Kidney glomerular epithelial cell (primary cell): ENCODE measurements at regions not wholly inside any gene's neighbourhood (a gene's known extent, or its start where the extent isn't known, plus 50 kb on each side); places are given as distances from the start of the nearest gene placed in this dataset.
A peak's percentile ranks its signal among the peaks of the same experiment; 100 is the strongest.

Experiments used
- DNase-seq: peaks from one replicate; lab custom pipeline; 2025; lab: John Stamatoyannopoulos, UW

DNA sequence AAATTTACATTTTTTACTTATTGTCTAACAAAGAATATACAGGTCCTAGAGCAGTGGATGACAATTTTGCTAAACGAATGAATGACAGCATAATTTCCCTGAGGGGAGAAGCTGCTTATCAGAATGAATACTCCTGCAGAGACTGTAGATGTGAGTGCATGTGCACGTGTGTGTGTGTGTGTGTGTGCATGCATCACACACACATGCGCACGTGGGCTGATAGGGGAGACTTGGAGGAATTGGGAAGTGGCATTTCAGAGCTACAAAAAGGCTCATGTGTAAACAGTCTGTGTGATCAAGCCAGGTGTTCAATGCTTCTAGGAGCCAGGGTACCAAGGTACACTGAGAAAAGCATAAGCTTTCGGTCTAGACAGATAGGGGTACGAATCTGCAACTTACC lies 93.5 kb upstream of the SASH1 start:
- DNase-seq = no peak

DNA sequence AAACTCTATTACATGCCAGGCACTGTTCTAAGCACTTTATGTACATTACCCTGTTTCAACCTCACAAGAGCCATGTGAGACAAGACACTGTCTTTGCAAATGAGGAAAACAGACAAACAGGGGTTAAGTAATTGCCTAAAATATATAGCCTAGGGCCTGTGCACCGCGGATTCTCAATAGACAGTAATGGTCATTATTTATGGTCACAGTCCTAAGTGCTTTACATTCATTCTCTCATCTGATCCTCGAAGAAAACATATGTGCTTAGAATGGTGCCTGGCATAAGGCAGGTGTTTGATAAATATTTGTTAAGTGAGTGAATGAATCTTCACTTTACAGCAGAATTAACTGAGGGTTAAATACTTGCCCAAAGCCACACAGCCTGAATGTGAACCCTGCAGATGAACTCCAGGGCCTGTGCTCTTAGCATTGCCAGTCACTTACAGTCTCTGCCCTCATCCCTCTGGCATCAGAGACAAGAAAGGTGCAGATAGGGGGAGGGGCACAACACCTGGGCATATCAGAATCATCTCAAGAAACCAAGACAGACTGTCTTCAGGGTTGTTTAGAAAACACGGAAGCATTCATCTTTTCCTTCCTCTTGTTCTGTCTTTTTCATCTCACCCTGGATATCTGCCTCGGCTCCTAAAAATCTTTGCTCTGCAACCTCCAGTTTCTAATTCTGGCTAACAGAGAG lies 92.8 kb upstream of the SASH1 start:
- no peak for DNase-seq

DNA sequence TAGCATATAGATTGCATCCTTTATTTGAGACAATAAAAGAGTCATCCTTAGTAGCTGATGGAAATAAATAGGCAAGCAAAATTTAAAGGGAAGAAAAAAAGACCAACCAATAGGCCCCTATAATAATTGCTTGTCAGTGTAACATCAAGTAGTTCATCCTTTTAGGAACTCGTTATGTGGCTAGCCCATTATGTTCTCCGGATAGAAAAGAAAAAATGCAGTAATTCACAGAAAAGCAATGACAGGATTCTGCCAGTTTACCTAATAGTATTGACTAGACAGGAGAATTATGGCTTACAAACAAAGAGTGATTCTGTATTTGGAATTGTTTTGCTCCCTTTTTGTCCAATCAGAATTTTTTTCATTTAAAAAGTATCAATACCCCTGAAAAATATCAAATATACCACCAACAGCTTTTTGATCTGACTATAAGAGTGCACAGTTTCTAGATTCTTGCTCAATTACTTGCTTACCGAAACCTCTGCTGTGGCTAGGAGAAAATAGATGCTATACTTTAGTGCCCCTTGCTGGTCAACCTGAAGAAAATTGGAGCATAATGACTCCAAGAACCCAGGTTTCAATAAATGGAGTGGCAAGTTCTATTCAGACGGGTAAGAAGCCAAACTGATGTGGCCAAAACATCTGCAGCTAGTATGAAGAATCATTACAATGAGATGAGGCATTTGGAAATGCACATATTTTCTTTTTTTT lies 91.5 kb upstream of the SASH1 start:
- DNase-seq = peak; percentile 58

DNA sequence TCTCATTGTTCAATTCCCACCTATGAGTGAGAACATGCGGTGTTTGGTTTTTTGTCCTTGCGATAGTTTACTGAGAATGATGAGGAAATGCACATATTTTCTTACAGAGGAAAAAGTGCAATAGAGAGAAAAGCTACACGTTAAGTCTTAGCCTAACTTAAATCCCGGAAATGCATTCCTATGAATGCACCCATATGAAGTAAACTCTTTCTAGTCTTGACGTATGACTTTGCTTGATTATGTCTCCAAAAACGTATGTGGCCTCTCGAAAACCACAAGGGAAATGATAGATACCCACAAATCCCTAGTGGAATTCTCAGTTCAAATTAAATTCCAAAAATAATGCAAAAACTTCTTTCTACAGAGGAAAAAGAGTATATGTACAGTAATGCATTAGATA lies 90.7 kb upstream of the SASH1 start:
- no peak for DNase-seq

DNA sequence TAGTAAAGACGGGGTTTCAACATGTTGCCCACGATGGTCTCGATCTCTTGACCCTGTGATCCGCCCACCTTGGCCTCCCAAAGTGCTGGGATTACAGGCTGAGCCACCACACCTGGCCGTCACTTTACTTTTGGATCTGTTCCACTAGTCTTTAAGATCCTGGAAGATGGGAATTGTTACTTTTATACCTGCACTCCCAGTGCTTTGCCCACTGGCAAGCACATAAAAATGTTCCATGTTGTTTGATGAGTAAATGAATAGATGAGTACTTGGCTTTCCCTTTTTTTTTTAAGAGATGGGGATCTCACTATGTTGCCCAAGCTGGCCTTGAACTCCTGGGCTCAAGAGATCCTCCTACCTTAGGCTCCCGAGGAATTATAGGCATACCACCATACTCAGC lies 84.8 kb upstream of the SASH1 start:
- no peak for DNase-seq

DNA sequence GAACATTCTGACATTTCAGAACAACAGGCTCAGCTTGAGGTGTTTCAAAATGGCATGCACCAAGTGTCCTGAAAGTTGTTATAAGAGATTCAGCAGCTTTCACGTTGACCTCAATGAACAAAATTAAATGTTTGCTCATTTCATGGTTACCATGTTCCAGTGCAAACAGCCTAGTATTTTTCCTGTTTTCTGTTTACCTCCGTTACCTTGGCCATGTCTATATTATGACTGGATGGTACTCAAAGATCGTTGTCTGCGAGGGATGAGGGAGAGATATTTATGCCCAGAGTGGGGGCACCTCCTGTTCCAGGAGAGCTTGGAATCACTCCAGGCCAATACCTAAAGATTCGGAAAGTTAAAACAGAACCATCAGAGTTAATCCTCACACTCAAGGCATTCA lies 83.8 kb upstream of the SASH1 start:
- no peak for DNase-seq

DNA sequence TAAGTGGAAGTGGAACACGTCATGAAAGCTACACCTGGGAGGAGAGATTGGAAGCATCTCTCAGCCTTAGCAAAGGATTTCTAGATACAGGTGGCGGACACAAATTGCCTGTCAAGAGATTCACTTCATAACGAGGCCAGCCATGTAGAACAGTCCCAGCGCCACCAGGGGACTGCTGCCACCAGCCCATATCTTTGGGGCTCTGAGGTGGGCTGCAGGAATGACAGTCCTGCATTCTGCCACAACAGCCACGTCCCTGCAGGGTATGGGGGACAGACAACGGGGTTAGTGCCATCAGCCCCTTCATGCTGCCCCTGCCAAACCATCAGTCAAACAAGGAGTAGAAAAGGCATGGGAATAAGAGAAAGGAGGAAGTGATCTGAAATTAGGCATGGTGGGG lies 81.2 kb upstream of the SASH1 start:
- DNase-seq = no peak

DNA sequence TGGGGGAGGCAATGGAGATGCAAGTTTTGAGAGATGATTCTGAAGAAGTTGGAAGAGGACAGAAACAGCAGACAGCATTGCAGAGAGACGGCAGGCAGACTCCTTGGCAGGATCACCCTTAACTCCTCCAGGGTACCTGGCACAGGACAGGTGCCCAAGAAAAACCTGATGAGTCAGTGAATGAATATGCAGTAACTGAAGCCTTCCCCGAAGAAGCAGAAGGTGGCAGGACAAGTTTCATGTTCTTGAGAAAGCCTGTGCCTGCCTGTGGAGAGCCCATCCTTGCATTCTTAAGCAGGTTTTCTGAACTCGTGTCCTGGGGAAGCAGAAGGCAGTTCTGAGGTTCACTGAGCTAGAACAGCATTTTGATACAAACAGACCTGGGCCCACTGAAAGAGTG lies 79.6 kb upstream of the SASH1 start:
- DNase-seq = peak; percentile 40

DNA sequence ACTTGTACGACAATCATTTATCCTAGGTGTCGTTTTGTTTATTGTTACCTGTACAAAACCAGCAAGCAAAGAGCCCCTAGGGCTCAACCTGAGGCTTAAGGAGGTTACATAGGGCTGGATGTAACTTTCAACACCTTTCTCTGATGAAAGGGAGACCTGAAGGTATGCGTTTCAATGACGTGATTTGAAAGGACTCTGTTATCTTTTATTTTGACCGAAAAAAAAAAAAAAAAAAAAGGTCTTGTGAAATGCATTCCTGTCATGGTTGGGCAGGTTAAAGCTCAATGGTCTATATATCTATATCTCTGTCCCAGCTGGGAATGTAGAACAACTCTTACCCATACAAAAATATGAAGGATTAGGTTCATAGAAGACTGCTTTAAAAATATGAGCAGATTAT lies 78.7 kb upstream of the SASH1 start:
- DNase-seq = no peak

DNA sequence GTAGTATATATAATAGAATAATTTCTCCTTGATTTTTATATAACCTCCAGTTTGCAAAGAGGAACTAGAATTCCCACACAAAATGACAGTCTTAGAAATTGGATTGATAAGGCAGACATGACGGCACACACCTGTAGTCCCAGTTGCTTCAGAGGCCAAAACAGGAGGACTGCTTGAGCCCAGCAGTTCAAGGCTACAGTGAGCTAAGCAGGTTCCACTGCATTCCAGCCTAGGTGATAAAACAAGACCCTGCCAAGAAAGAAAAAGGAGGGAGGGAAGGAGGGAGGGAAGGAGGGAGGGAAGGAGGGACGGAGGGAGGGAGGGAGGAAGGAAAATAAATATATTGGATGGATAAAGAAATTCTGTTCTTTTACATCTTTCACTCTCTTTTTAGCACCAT lies 77.6 kb upstream of the SASH1 start:
- DNase-seq = no peak

DNA sequence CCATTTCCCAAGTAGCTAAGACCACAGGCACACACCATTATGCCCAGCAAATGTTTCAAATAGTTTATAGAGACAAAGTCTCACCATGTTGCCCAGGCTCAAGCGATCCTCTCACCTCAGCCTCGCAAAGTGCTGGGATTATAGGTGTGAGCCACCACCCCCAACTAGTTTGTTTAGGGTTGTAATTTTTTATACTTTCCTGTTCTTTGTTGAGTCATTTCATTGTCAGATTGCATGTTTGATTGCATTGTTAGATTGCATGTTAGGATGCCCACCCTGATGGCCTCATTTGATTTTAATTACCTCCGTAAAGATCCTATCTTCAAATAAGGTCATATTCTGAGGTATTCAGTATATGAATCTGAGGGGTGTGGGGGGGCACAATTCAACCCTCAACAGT lies 73.3 kb upstream of the SASH1 start:
- DNase-seq = no peak

DNA sequence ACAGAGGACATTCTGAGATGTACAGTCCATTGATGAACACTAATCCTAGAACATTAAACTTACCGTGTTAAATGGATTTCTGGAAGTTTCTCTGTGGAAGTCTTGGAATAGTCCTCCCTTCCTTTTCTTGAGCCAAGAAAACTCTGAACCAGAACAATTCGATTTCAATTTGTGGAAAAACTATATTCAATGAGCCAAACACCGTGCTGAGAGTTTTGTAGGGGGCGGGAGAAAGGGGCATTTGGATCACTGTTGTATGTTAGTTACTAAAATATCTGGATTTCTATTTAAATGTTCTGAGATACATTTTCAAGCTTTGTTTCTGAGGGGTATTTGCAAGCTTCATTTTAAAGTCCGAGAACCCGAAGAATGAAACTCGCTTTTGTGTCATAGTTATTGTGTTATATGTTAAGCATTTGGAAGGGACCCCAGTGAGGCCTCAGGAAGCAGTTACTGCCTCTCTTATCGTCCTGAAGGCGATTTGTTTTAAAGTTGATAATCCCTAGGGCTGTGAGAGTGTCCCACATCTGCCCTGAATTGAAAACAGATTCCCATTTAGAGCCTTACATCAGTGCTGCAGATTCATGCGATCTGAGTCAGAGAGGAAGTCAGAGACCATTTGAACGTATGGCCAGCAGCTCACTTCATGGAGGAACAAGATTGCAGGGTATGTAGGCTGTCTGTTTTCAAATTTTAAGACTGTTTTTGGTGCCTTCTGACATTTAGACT lies 70.8 kb upstream of the SASH1 start:
- DNase-seq = no peak

DNA sequence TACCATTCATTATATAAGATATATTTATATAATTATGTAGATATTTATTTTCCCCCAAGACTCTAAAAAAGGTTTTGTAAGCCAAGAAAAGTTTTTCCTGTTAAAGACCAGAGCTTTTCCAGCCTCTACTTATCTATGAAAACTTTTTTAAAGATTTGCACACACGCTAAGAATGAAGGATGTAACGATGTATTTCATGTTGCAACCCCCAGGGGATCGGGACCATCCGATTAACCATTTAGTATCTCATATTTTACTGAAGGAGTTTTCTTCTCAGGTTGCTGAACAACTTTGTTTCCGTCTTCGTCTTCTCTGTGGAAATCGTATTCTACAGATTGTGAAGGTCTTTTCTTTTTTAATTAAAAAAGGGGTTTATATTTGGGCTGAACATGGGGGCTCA lies 70.0 kb upstream of the SASH1 start:
- no peak for DNase-seq

DNA sequence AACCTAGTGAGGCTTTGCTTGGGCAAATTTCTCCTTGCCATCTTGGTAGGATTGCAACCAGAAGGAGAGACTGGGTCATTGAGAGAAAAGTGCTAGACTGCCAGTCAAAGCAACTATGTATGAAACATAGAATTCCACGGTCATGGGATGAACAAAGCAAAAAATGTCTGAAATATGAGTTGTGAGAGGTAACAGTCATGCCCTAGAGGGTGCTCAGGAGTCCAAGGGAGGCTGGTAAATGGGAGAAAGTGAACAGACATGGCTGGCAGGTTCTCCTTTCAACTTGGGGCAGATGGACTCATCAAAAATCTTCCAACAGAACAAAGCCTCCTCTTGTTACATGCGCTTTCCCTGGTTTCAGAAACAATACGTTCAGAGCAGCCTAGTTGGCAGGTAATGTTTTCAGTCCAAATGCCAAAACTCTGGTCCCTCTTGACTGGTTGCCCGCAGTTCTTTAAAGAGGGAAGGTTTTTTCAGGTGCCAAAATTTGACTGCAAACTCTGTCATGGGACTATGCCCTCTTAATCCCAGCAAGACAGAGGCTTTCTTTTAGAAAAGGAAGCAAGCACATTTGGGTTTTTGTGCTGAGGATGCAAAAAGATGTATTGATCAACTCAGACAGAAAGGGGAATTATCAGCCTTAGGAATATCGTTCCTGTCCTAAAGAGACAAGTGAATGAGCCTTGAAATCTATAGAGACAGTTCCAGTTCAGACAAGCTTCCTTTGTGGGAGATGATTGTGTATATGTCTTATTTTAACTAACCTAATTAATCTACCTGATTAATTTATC lies 68.5 kb upstream of the SASH1 start:
- DNase-seq = no peak

DNA sequence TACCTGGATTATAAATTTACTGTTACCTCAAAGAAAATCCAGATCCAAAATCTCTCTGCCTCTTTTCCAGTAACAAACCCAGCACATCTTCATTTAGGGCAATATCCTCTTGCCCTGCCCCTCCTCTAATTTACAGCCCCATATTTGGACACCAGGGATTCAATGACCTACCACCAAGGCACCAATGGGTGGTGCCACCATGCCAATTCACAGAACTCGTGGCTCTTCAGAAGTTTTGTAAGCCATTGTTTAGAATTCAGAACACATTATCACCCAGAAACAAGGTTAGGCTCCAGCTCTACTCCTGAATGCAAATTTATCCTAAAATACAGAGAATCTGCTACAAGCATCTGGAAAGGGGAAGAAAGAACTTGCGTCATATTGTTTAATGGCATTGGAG lies 67.8 kb upstream of the SASH1 start:
- DNase-seq = no peak

DNA sequence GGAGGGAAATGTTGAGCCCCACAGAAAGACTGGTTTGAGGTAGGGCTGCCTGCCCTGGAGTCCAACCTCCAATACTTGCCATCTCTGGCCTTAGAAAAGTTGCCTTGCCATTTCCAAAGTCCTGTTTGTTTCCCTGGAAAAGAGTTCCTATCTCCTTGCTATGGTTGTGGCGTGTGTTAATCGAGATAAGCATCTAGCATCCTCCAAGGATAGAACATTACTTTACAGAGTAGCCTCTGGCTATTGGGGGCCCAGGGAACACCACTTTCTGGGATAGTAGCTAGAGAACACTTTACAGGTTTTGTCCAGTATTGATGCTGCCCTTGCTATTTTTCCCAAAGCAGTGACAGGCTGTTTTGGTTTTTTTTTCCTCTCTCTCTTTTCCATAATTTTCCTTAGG lies 57.4 kb upstream of the SASH1 start:
- DNase-seq = no peak

DNA sequence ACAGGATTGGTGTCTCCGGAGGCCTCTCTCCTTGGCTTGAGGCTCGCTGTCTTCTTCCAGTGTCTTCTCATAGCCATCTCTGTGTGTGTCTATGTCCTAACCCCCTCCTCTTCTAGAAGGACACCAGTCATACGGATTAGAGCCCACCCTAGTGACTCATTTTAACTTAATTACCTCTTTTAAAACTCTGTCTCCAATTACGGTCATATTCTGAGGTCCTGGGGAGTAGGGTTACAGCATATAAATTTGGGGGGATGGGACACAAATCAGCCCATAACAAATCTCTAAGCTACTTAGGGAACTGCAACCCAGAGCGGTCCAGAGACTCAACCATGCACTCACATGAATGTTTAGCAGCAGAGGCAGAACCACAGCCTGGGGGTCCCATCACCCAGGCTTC lies 56.1 kb upstream of the SASH1 start:
- no peak for DNase-seq

DNA sequence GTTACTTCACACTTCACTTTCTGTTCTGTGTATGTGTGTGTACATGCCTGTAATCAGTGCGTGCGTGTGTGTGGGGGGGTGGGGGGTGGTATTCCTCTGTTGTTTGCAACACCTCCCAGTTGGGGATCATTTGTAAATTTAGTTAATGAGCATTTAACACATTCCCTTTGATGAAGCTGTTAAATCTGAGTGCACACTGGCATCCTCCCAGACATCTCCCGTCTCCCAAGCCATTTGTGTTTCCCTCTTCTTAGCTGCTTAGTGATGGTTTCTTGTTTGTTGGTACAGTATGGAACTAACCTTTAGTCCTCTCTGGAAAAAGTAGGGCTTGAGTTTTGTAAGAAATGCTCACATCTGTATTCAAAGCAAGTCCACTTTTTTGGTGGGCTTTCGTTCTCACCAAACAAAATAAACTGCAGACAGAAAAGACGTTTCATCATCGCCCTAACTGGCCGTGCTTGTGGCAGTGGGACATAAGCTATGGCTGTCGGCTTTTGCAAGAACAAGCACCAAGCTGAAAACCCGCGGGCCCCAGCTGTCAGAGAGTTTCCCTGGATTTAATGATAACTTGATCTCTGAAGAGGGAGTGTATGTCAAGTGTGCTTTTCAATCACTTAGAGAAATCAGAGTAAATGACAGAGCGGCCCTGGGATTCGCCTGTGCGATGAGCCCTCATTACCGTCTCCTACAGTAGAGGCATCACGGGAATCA lies 54.9 kb upstream of the SASH1 start:
- DNase-seq = no peak

DNA sequence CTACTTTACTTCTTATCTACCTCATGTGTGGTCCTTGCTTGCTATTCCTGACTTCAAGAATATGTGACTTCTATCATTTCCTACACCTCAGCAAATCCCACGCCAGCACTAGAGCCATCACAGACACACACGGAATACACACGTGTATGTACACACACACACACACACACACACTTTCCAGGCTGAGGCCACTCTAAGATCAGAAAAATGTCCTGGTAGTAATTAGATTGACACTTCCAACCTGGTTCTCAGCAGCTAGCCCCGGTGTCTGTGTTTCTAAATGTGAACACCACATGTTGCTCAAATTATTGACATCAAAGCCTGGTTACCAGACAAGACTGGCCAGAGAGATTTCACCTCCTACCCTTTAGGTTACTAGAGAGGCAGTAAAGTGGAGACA lies 54.1 kb upstream of the SASH1 start:
- DNase-seq = no peak

DNA sequence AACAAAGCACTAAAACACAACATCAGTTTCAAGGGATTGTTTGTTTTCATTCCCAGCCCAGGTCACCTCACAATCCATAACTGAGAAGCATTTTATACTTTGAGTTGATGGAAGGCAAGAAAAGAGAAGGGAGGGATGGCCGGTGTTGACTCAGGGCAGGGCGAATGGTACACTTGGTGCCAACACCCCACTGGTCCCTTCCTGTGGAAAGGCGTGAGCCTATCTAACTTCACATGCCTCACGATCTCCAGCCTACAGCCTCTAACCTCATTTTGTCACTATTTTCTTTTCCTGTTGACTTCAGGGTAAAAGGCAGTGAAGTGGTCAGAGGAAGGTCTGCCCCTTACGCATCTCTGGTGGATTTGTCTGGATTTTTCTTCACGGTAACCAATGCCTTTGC lies 53.5 kb upstream of the SASH1 start:
- DNase-seq = no peak

DNA sequence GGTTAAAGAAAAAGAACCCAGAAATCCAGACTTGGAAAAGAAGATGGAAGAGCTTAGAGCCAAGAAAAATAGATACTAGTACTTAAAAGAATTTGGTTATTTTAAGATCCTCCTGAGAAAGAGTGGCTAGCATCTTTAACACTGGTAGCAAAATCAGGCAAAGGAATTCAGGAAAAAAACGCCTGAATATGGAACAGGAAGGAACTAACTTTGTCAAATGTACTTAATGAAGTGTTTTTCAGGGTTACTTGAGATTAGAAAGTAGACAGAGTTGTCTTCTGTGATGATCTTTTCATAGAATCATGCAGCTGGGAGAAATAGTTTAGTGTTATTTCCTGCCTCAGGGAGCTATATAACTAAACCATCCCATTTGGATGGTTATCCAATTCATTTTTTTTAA lies 50.8 kb upstream of the SASH1 start:
- DNase-seq = no peak
